Testis (tissue), 2 donors: ENCODE measurements at regions not wholly inside any gene's neighbourhood (a gene's known extent, or its start where the extent isn't known, plus 50 kb on each side); places are given as distances from the start of the nearest gene placed in this dataset.

ENCODE experiments used
- DNase-seq: peaks from one replicate; pipeline ENCODE4 v3.0.0-alpha.2; 2019
- H3K27ac ChIP-seq, 2 donors: fragments of 200-600 bp; sonication (generic); one replicate each; pipeline ENCODE4 v1.5.1; 2019
- H3K27me3 ChIP-seq: fragments of 200-600 bp; sonication (generic); one replicate; pipeline ENCODE4 v1.5.1; 2019
- H3K36me3 ChIP-seq: fragments of 200-600 bp; sonication (generic); one replicate; pipeline ENCODE4 v1.5.1; 2017; ENCODE audit warnings: low read depth; ENCODE audit errors: missing control alignments
- H3K4me1 ChIP-seq: fragments of 200-600 bp; sonication (generic); one replicate; pipeline ENCODE4 v1.5.1; 2019
- H3K4me3 ChIP-seq, 2 donors: fragments of 200-600 bp; sonication (generic); one replicate each; pipeline ENCODE4 v1.5.1; 2017 to 2019
- H3K9me3 ChIP-seq: fragments of 200-600 bp; sonication (generic); one replicate; pipeline ENCODE4 v1.5.1; 2017
- POLR2A ChIP-seq: fragments of 450-650 bp; IDR thresholded peaks from one replicate; pipeline ENCODE4 v1.6.1; 2017; ENCODE audit warnings: antibody characterized with exemption, mild to moderate bottlenecking, moderate library complexity
- WGBS, 2 donors: methylation state at CpG; one replicate each; pipeline ENCODE4 v1.1.5; 2018; 5-methylcytosine and 5-hydroxymethylcytosine counted together
- intact Hi-C: fragments of 100-400 bp; cut with DNase I; formaldehyde crosslinking; loops from one replicate; pipeline ENCODE4 v1.15.1; 2023; ENCODE audit warnings: low total_unique reads
- TF ChIP-seq, protein P1 (sequence below), 3 experiments: fragments of 450-650 bp in 2 of 3; fragments of 200-600 bp in 1 of 3; sonication (generic) in 1 of 3; IDR thresholded peaks; one replicate each; pipeline ENCODE4 v1.5.1; 2016 to 2019; ENCODE audit warnings: antibody characterized with exemption in 3 of 3, mild to moderate bottlenecking in 2 of 3, moderate library complexity in 1 of 3

DNA sequence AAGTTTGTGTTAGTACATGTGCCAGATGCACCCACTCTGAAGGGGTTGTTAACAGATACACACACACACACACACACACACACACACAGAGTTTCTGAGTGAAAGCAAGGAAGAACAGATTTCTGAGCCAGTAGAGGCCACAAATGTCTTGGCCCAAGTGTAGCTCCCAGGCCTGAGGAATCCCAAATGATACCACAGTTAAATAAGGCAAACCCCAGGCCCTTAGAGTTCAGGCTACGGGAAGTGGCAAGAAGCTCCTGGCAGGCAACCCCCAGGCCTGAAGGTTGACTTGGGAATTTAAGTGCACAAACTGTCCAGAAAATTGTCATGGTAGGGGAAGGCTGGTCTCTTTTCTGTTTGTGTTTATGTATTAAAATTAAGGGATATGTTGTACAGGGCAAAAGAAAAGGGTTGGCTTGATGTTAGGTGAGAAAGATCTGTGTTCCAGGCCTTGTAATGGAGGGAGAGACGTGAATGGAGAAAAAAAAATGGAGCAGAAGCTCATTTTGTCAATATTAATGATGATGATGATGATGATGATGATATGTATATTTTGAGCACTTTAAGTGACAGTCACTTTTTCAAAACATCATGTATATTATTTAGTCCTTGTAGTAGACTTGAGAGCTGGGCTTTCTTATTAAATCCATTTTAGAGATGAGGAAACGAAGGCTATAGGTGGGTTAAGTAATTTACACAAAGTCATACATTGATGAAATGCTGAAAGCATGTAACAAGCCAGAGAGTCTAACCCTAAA, 317.0 kb upstream of the JAG1 start:
- Histone ChIP-seq H3K4me1 (no peaks in the 10 kb centered on the region), H3K4me3 (no peak overlapping the region), H3K36me3 (no peaks in the 10 kb centered on the region), H3K9me3 (no peaks in the 10 kb centered on the region), H3K27ac (no peak overlapping the region), H3K27me3 (no peaks in the 10 kb centered on the region)
- intact Hi-C loops = no loop called here
- TF ChIP-seq, protein P1, sequence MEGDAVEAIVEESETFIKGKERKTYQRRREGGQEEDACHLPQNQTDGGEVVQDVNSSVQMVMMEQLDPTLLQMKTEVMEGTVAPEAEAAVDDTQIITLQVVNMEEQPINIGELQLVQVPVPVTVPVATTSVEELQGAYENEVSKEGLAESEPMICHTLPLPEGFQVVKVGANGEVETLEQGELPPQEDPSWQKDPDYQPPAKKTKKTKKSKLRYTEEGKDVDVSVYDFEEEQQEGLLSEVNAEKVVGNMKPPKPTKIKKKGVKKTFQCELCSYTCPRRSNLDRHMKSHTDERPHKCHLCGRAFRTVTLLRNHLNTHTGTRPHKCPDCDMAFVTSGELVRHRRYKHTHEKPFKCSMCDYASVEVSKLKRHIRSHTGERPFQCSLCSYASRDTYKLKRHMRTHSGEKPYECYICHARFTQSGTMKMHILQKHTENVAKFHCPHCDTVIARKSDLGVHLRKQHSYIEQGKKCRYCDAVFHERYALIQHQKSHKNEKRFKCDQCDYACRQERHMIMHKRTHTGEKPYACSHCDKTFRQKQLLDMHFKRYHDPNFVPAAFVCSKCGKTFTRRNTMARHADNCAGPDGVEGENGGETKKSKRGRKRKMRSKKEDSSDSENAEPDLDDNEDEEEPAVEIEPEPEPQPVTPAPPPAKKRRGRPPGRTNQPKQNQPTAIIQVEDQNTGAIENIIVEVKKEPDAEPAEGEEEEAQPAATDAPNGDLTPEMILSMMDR (IDR thresholded peaks at IDR 0.05) = no peak
- TF ChIP-seq POLR2A = no peak
- WGBS, 2 donors = 78 to 86% methylated on average over 3 of the region's 3 CpGs
- DNase-seq = no peak

DNA sequence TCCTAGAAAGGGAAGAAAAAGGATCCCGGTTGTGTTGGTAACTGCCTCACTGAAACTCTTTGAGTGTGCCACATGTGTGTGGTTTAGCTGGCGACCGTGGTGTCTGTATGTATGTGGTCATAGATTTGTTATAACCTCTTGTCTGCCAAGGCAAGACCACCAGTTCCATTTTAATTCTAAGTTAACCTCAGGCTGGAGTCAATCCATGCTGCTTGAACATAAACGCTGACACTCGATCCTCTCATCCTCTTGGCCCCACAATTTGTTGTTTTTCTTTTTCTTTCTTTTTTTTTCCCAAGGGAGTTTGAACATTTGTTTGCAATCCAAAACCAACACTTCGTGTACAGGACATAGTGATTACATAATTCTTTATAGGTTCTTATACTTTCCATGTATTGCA, 318.9 kb upstream of the JAG1 start:
- 49 to 57% methylated on average over 6 of the region's 6 CpGs for WGBS, 2 donors
- no peak for DNase-seq
- Histone ChIP-seq H3K4me3 (no peak overlapping the region), H3K27ac (no peak overlapping the region), H3K27me3 (no peaks in the 10 kb centered on the region), H3K4me1 (no peaks in the 10 kb centered on the region), H3K9me3 (no peaks in the 10 kb centered on the region), H3K36me3 (no peaks in the 10 kb centered on the region)
- intact Hi-C loops = no loop called here
- no peak for TF ChIP-seq POLR2A
- TF ChIP-seq, protein P1 (IDR thresholded peaks at IDR 0.05) = no peak

DNA sequence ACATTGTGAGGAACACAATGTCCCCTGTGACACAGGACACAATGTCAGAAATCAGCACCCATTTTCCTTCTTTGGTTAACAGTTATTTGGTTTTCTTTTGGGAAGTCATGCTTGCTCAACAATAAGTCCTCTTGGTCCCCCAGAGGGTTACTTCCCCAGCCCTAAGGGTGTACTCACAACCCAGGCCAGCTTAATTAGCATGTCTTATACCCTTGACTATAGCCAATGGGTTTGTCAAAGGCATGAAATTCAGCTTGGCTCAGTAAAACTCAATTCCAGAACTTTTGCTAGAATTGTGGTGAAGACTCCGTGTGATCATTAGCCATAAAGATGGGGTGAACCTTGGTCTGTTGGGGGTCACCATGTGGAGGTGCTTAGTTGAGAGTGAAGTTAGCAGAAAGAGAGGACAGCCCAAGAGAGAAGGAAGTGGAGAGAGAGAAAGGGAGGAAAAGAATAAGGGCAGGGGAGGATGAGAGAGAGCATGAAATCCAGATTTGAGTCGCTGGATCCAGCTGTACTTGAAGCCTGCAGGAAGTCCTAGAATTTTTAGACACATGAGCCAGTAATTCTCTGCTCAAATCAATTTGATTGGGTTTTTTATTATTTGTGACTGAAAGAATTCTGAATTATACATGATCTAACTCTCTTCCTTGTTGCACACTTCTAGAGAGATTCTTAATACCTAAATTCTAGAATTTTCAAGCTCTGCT, 321.3 kb upstream of the JAG1 start:
- H3K4me3 ChIP-seq = no peak overlapping the region
- no peaks in the 10 kb centered on the region for H3K4me1 ChIP-seq
- WGBS, 2 donors = 88% methylated on average over 2 of the region's 2 CpGs
- H3K9me3 ChIP-seq = no peaks in the 10 kb centered on the region
- intact Hi-C loops = no loop called here
- TF ChIP-seq, protein P1 (IDR thresholded peaks at IDR 0.05) = no peak
- no peak for TF ChIP-seq POLR2A
- no peak overlapping the region for H3K27ac ChIP-seq
- no peaks in the 10 kb centered on the region for H3K36me3 ChIP-seq
- DNase-seq = no peak
- no peaks in the 10 kb centered on the region for H3K27me3 ChIP-seq

DNA sequence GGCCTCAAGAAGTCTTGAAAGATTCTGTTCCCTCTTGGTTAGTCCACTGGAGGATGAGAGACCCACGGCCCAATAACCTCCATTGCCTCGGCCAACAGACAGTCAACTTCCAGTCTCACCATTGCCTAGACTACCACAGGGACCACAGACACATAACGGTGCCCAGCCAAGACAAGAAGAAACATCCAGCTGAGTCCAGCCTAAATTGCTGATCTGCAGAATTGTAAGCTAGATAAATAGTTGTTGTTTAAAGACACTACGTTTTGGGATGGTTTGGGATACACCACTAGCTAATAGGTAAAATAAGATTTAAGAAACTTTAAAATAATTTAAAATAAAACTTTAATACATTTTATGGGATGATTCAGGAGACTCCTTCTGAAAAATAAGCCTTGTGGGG, 324.7 kb upstream of the JAG1 start:
- Histone ChIP-seq H3K27ac (no peak overlapping the region), H3K4me1 (no peaks in the 10 kb centered on the region), H3K9me3 (no peaks in the 10 kb centered on the region), H3K36me3 (no peaks in the 10 kb centered on the region), H3K4me3 (no peak overlapping the region), H3K27me3 (no peaks in the 10 kb centered on the region)
- intact Hi-C loops = no loop called here
- 87 to 90% methylated on average over 4 of the region's 4 CpGs for WGBS, 2 donors
- DNase-seq = no peak
- TF ChIP-seq, protein P1 (IDR thresholded peaks at IDR 0.05) = no peak
- TF ChIP-seq POLR2A = no peak
